ENCODE measurements at regions not wholly inside any gene's neighbourhood (a gene's known extent, or its start where the extent isn't known, plus 50 kb on each side); places are given as distances from the start of the nearest gene placed in this dataset.

GRCh38 chr4:188822698-188823097 is 683.5 kb downstream of the TRIML1 start:
- DNase-seq (no peak), ATAC-seq (no peak)
- H3K27ac ChIP-seq: no peak overlapping the region
- no peaks in the 10 kb centered on the region for H3K4me1 ChIP-seq
- no peaks in the 10 kb centered on the region for H3K9me3 ChIP-seq
- no peaks in the 10 kb centered on the region for H3K36me3 ChIP-seq
- no peak for TF ChIP-seq CTCF (IDR thresholded peaks at IDR 0.05)
- intact Hi-C loops (cut with DNase I): no loop called here
- H3K27me3 ChIP-seq: peaks cover 0 to 6% (median 0%) of the 10 kb centered on the region in 7 donors
- H3K4me3 ChIP-seq: no peak overlapping the region
- WGBS, 2 donors: 64 to 71% methylated on average over 2 of the region's 2 CpGs

- intact Hi-C loops (cut with DNase I): no loop called here
- DNase-seq (no peak), ATAC-seq (no peak)
- Histone ChIP-seq H3K4me1 (no peaks in the 10 kb centered on the region), H3K4me3 (no peak overlapping the region), H3K9me3 (no peaks in the 10 kb centered on the region), H3K36me3 (no peaks in the 10 kb centered on the region), H3K27ac (no peak overlapping the region), H3K27me3 (peaks cover 0 to 6% (median 0%) of the 10 kb centered on the region in 7 donors)
- WGBS, 2 donors: 96 to 97% methylated on average over 17 of the region's 17 CpGs
- TF ChIP-seq CTCF (IDR thresholded peaks at IDR 0.05): no peak
Measured at GRCh38 chr4:188824553-188824952, 685.3 kb downstream of the TRIML1 start.

- no peaks in the 10 kb centered on the region for H3K36me3 ChIP-seq
- no peak for TF ChIP-seq CTCF (IDR thresholded peaks at IDR 0.05)
- no peaks in the 10 kb centered on the region for H3K4me1 ChIP-seq
- DNase-seq (no peak), ATAC-seq (no peak)
- intact Hi-C loops (cut with DNase I): no loop called here
- H3K27me3 ChIP-seq: peaks cover 0 to 3% (median 0%) of the 10 kb centered on the region in 7 donors
- no peak overlapping the region for H3K4me3 ChIP-seq
- H3K27ac ChIP-seq: no peak overlapping the region
- no peaks in the 10 kb centered on the region for H3K9me3 ChIP-seq
Measured at GRCh38 chr4:188826393-188826792, 687.2 kb downstream of the TRIML1 start.

- Histone ChIP-seq H3K27me3 (no peaks in the 10 kb centered on the region), H3K27ac (no peak overlapping the region), H3K4me1 (no peaks in the 10 kb centered on the region), H3K9me3 (peaks cover 0 to 6% (median 0%) of the 10 kb centered on the region in 11 donors), H3K36me3 (no peaks in the 10 kb centered on the region), H3K4me3 (no peak overlapping the region)
- ATAC-seq: no peak
- WGBS, 2 donors: 86 to 89% methylated on average over 1 of the region's 1 CpG
- intact Hi-C loops (cut with DNase I): no loop called here
- no peak for TF ChIP-seq CTCF (IDR thresholded peaks at IDR 0.05)
- DNase-seq: no peak
Measured at GRCh38 chr4:188839704-188840103, 700.5 kb downstream of the TRIML1 start.

- Histone ChIP-seq H3K4me1 (no peaks in the 10 kb centered on the region), H3K27me3 (no peaks in the 10 kb centered on the region), H3K9me3 (peaks cover 0 to 6% (median 0%) of the 10 kb centered on the region in 11 donors), H3K27ac (no peak overlapping the region), H3K36me3 (no peaks in the 10 kb centered on the region), H3K4me3 (no peak overlapping the region)
- DNase-seq (no peak), ATAC-seq (no peak)
- 84 to 86% methylated on average over 11 of the region's 11 CpGs for WGBS, 2 donors
- no peak for TF ChIP-seq CTCF (IDR thresholded peaks at IDR 0.05)
- intact Hi-C loops (cut with DNase I): no loop called here
Measured at GRCh38 chr4:188841523-188841922, 702.3 kb downstream of the TRIML1 start.
